ENCODE measurements at regions not wholly inside any gene's neighbourhood (a gene's known extent, or its start where the extent isn't known, plus 50 kb on each side); places are given as distances from the start of the nearest gene placed in this dataset.
A peak's percentile ranks its signal among the peaks of the same experiment; 100 is the strongest.

GRCh38 chr9:95822583-95823431 is 52.7 kb upstream of the ERCC6L2 start:
- H3K27ac Mint-ChIP-seq, result peak overlapping the region; percentile 10
- H3K27me3 Mint-ChIP-seq (ENCODE audit: low read depth), result peaks cover 66% of the 10 kb centered on the region
- peak overlapping the region; percentile 22 for H3K4me3 Mint-ChIP-seq
- peaks cover 8% of the 10 kb centered on the region for H3K36me3 Mint-ChIP-seq (ENCODE audit: low read depth)
- H3K9me3 Mint-ChIP-seq, result no peaks in the 10 kb centered on the region
- H3K4me1 Mint-ChIP-seq (ENCODE audit: low read depth), result peaks cover 29% of the 10 kb centered on the region

DNA sequence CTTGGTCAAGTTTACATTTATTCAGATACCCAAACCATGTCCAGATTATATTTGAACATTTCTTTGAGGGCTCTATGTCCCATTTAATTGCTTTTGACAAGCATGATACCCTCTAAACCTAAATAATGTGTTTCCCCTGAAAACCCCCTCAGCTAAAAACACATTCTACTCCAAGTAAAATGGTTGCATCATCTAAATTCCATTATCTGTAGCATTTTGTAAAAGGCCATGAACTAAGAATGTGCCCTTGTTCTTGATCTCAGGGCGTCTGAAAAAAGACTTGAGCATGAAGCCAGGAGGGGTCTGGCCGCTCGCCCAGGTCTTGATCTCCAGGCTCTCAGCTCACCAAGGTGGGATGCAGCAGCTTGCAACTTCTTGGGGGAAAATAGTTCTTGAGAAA is 53.5 kb upstream of the ERCC6L2 start:
- Mint-ChIP-seq H3K4me1 (ENCODE audit: low read depth) (peaks cover 29% of the 10 kb centered on the region), H3K27ac (no peak overlapping the region)

GRCh38 chr9:95820074-95820473 is 55.4 kb upstream of the ERCC6L2 start:
- Mint-ChIP-seq H3K36me3 (ENCODE audit: low read depth) (peaks cover 8% of the 10 kb centered on the region), H3K9me3 (no peaks in the 10 kb centered on the region), H3K27ac (no peak overlapping the region), H3K4me3 (no peak overlapping the region), H3K4me1 (ENCODE audit: low read depth) (peaks cover 25% of the 10 kb centered on the region), H3K27me3 (ENCODE audit: low read depth) (peaks cover 66% of the 10 kb centered on the region)

More for the DNA sequence above, 53.5 kb upstream of the ERCC6L2 start:
- Mint-ChIP-seq H3K36me3 (ENCODE audit: low read depth) (peaks cover 7% of the 10 kb centered on the region), H3K4me3 (peak overlapping the region; percentile 18), H3K9me3 (no peaks in the 10 kb centered on the region), H3K27me3 (ENCODE audit: low read depth) (peaks cover 68% of the 10 kb centered on the region)

GRCh38 chr9:95819636-95820035 is 55.9 kb upstream of the ERCC6L2 start:
- Mint-ChIP-seq H3K9me3 (no peaks in the 10 kb centered on the region), H3K4me3 (no peak overlapping the region), H3K27me3 (ENCODE audit: low read depth) (peaks cover 69% of the 10 kb centered on the region), H3K27ac (no peak overlapping the region), H3K4me1 (ENCODE audit: low read depth) (peaks cover 25% of the 10 kb centered on the region), H3K36me3 (ENCODE audit: low read depth) (peaks cover 8% of the 10 kb centered on the region)

DNA sequence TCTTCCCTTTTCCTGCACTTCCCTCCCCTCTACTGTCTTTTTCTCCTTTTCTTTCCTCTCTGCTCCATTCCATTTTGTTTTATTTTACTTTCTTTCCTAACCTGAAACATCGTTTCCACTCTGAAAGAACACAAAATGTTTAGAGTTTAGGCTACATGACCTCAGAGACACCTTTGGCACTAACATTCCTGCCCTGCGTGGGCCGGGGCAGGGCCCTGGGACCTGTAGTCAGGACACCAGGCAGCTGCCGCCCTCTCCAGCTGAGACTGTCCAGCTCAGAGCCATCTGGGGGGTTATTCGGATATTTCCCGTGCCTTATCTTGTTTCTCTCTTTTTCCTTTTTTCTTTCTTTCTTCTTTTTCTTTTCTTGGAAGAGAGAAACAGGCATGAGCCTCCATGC is 58.3 kb upstream of the ERCC6L2 start:
- Mint-ChIP-seq H3K4me3 (no peak overlapping the region), H3K9me3 (no peaks in the 10 kb centered on the region), H3K4me1 (ENCODE audit: low read depth) (peaks cover 7% of the 10 kb centered on the region), H3K36me3 (ENCODE audit: low read depth) (peaks cover 13% of the 10 kb centered on the region), H3K27me3 (ENCODE audit: low read depth) (peaks cover 62% of the 10 kb centered on the region), H3K27ac (no peak overlapping the region)

DNA sequence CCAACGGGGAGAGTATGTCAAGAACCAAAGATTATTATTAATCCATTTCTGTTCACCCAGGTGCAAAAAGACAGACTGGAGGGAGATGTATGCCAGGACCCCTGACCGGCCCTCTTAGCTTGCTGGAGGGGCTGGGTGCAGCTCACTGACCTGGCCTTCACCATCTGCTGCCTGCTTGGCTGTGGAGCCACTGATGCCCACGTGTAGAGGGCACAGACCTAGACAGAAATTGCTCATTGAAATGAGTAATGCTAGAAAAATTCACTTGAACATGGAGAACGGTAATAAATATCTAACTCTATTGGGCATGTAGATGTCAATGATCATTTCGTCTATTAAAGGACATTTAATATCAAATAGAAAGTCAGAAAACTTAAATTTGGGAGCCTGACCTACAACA is 58.8 kb upstream of the ERCC6L2 start:
- peaks cover 16% of the 10 kb centered on the region for H3K36me3 Mint-ChIP-seq (ENCODE audit: low read depth)
- H3K27ac Mint-ChIP-seq, result no peak overlapping the region
- no peak overlapping the region for H3K4me3 Mint-ChIP-seq
- H3K4me1 Mint-ChIP-seq (ENCODE audit: low read depth), result peaks cover 3% of the 10 kb centered on the region
- H3K9me3 Mint-ChIP-seq, result no peaks in the 10 kb centered on the region
- H3K27me3 Mint-ChIP-seq (ENCODE audit: low read depth), result peaks cover 57% of the 10 kb centered on the region

DNA sequence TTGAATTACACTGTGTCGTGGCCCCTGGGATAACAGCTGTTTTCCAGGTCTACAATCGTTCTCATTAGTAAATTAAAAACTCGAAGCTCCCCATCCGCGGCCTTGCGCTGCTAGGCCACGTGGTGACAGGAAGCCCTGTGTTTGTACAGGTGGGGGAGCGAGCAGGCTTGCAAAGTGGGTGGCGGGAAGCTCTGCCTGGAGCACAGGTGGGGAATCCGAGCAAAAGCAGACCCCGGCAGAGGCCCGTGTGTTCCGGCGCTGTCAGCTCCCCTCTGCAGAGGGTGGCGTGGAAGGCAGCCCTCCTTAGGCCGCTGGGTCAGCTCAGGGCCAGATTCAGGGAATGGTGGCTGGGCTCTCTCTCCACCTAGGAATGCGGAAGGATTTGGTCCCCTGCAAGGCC is 59.5 kb upstream of the ERCC6L2 start:
- Mint-ChIP-seq H3K27me3 (ENCODE audit: low read depth) (peaks cover 51% of the 10 kb centered on the region), H3K9me3 (no peaks in the 10 kb centered on the region), H3K4me3 (no peak overlapping the region), H3K27ac (no peak overlapping the region), H3K36me3 (ENCODE audit: low read depth) (peaks cover 14% of the 10 kb centered on the region), H3K4me1 (ENCODE audit: low read depth) (no peaks in the 10 kb centered on the region)

DNA sequence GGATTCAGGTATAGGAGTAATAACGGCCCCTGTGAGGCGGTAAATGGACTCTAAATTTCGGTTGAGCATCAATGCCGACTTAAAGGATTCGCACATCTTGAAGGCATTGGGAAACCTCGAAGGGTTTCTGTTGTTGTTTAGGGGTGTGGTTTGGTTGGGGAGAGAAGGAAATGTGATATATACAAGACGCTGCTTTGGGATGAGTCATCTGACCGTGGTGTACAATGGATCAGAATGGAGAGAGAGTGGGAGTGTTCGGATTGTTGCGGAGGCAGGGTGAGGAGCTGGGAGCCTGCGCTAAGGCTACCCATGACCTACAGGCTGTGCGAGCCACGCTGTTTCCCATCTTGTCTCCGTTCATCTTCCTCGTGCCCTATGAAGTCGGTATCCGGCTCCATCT is 60.4 kb upstream of the ERCC6L2 start:
- H3K9me3 Mint-ChIP-seq, result no peaks in the 10 kb centered on the region
- H3K27me3 Mint-ChIP-seq (ENCODE audit: low read depth), result peaks cover 51% of the 10 kb centered on the region
- H3K27ac Mint-ChIP-seq, result no peak overlapping the region
- no peak overlapping the region for H3K4me3 Mint-ChIP-seq
- no peaks in the 10 kb centered on the region for H3K4me1 Mint-ChIP-seq (ENCODE audit: low read depth)
- H3K36me3 Mint-ChIP-seq (ENCODE audit: low read depth), result peaks cover 13% of the 10 kb centered on the region

DNA sequence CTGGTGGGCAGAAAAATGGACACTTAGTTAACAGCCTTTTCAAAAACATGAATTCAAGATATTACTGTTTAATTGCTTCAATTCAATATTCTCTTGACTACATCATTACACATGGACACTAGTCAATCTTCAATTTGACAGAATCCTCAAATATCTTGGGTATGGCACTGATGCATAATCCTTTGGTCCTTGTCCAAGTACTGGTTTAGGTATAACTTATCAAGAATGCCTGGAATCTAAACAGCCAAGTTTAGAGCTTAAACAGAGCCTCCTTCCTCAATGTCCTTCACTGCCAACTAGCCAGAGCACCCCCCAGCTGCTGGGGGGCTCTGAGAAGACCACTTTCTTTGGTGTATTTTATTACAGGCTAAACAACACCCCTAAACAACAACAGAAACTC is 61.6 kb upstream of the ERCC6L2 start:
- no peaks in the 10 kb centered on the region for H3K9me3 Mint-ChIP-seq
- H3K27me3 Mint-ChIP-seq (ENCODE audit: low read depth), result peaks cover 54% of the 10 kb centered on the region
- H3K4me3 Mint-ChIP-seq, result no peak overlapping the region
- H3K4me1 Mint-ChIP-seq (ENCODE audit: low read depth), result peaks cover 8% of the 10 kb centered on the region
- H3K27ac Mint-ChIP-seq, result no peak overlapping the region
- peaks cover 12% of the 10 kb centered on the region for H3K36me3 Mint-ChIP-seq (ENCODE audit: low read depth)

DNA sequence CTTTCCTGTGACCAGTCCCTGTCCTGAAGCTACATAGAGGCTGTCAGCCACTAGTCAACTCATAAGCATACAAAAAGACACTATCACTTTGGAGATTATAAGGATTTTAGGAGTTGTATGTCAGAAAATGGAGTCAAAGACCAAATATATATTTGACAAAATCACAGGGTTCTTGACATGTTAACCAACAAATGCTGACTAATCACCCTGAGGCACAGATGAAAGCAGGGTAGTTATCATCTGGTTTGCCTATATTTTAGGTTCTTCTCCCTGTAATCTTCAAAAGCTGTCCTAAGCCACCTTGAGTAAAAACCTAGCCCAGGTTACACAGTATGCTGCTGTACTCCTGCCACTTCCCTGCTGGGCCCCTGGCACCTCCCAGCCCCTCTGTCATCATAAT is 64.7 kb upstream of the ERCC6L2 start:
- Mint-ChIP-seq H3K27me3 (ENCODE audit: low read depth) (peaks cover 50% of the 10 kb centered on the region), H3K9me3 (no peaks in the 10 kb centered on the region), H3K4me1 (ENCODE audit: low read depth) (peaks cover 8% of the 10 kb centered on the region), H3K27ac (no peak overlapping the region), H3K36me3 (ENCODE audit: low read depth) (peaks cover 13% of the 10 kb centered on the region), H3K4me3 (no peak overlapping the region)

GRCh38 chr9:95810133-95810532 is 65.4 kb upstream of the ERCC6L2 start:
- Mint-ChIP-seq H3K4me1 (ENCODE audit: low read depth) (peaks cover 8% of the 10 kb centered on the region), H3K27ac (no peak overlapping the region), H3K4me3 (no peak overlapping the region), H3K27me3 (ENCODE audit: low read depth) (peaks cover 45% of the 10 kb centered on the region), H3K9me3 (no peaks in the 10 kb centered on the region), H3K36me3 (ENCODE audit: low read depth) (peaks cover 11% of the 10 kb centered on the region)

DNA sequence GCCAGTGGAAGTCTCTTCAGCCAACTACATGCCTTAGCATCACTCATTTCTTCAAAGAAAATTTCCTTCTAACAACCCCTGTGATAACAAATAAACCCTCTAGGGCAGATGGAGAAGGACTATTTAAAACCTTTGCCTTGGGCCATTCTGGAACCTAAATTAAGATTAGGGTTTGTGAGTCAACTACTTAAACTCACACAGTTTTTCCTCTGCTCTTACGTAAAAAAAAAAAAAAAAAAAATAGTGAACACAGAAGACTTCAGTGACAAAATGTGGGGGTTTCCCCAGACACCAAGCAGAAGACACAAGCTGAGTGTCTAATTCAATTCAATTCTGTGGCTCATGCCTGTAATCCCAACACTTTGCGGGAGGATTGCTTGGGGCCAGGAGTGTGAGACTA is 65.8 kb upstream of the ERCC6L2 start:
- no peaks in the 10 kb centered on the region for H3K9me3 Mint-ChIP-seq

GRCh38 chr9:95808011-95808410 is 67.5 kb upstream of the ERCC6L2 start:
- H3K4me3 Mint-ChIP-seq, result no peak overlapping the region
- H3K9me3 Mint-ChIP-seq, result no peaks in the 10 kb centered on the region
- H3K36me3 Mint-ChIP-seq (ENCODE audit: low read depth), result peaks cover 9% of the 10 kb centered on the region
- H3K27ac Mint-ChIP-seq, result no peak overlapping the region
- H3K27me3 Mint-ChIP-seq (ENCODE audit: low read depth), result peaks cover 48% of the 10 kb centered on the region
- peaks cover 8% of the 10 kb centered on the region for H3K4me1 Mint-ChIP-seq (ENCODE audit: low read depth)

More for the DNA sequence above, 65.8 kb upstream of the ERCC6L2 start:
- Mint-ChIP-seq H3K4me1 (ENCODE audit: low read depth) (peaks cover 8% of the 10 kb centered on the region), H3K27me3 (ENCODE audit: low read depth) (peaks cover 45% of the 10 kb centered on the region), H3K27ac (no peak overlapping the region), H3K4me3 (no peak overlapping the region), H3K36me3 (ENCODE audit: low read depth) (peaks cover 11% of the 10 kb centered on the region)

GRCh38 chr9:95807326-95807947 is 68.1 kb upstream of the ERCC6L2 start:
- Mint-ChIP-seq H3K4me3 (no peak overlapping the region), H3K27ac (no peak overlapping the region), H3K9me3 (no peaks in the 10 kb centered on the region), H3K4me1 (ENCODE audit: low read depth) (peaks cover 8% of the 10 kb centered on the region), H3K36me3 (ENCODE audit: low read depth) (peaks cover 6% of the 10 kb centered on the region), H3K27me3 (ENCODE audit: low read depth) (peaks cover 48% of the 10 kb centered on the region)

- no peak overlapping the region for H3K4me3 Mint-ChIP-seq
- H3K4me1 Mint-ChIP-seq (ENCODE audit: low read depth), result no peaks in the 10 kb centered on the region
- H3K27me3 Mint-ChIP-seq (ENCODE audit: low read depth), result peaks cover 58% of the 10 kb centered on the region
- no peaks in the 10 kb centered on the region for H3K9me3 Mint-ChIP-seq
- H3K27ac Mint-ChIP-seq, result no peak overlapping the region
- H3K36me3 Mint-ChIP-seq (ENCODE audit: low read depth), result peaks cover 2% of the 10 kb centered on the region
Measured at GRCh38 chr9:95803197-95803596, 72.3 kb upstream of the ERCC6L2 start.
